CD4-positive, alpha-beta T cell treated with Interleukin-2 at 100 ng/mL for 4 hours (primary cell): ENCODE measurements at regions not wholly inside any gene's neighbourhood (a gene's known extent, or its start where the extent isn't known, plus 50 kb on each side); places are given as distances from the start of the nearest gene placed in this dataset.

Source experiments
- DNase-seq: peaks from one replicate; pipeline ENCODE4 v3.0.0-alpha.2; 2020; ENCODE audit warnings: low spot score

DNA sequence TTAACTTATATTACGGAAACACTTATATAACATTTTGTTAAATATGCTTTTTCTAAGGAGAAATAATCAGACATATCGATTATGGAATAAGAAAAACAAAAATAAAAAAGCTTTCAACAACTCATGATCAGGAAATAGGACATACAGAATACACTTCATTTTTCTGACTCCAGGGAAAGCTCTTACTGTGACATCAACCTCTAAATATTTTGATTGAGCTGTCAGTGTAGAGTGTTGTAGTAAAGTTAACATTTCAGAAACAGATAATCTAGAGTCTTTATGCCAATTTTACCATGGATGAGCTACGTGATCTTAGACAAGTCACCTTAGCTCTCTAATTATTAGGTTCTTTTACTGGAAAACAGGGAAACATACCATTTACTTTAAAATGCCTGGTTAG, 218.9 kb upstream of the SORCS1 start:
- no peak for DNase-seq

DNA sequence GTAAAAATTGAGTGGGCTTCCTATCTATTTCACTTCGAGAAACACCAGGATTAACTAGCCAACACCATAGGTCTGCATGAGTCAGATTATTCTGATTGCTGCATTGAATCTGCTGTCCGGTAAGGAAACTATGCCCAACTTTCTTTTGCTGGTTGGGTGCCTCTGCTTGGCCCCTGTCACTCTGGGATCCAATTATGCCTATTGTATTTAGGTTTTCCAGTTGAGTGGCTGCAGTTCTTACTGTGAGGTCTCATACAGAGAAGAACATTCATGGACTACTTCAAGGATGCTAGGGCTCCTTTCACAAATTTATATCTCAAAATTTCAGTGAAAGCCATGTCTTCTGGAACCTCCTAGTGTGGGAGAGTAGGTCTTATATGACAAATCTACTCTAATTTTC, 215.1 kb upstream of the SORCS1 start:
- no peak for DNase-seq

DNA sequence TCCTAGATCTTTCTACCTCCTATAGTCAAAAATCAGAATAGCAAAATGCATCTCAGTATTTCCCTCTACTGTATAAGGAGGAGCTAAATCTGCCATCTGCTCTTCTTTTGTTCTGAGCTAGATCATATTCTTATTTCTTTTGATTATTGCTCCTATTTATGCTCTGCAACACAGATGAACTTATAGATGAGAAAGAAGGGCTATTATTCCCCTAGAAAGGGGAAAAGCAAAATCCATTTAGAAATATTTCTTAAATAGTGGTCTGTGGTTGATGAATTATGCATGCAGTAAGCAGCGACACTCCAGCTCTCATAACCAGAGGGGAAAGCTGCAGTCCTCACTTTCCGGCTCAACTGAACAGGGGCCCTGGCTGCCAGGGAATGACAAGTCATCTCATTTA, 207.3 kb upstream of the SORCS1 start:
- no peak for DNase-seq

DNA sequence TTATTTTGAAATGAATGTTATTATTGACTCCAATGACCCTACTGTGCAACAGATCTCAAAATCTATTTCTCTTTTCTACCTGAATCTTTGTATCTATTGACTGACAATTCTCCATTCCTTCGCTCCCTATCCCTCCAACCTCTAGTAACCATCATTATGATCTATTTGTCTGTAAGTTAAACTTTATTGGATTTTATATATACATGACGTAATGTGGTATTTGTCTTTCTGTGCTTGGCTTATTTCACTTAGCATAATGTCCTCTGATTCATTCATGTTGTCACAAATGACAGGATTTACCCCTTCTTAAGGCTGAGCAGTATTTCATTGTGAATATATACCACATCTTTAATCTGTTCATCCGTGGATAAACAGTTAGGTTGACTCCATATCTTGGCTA, 200.4 kb upstream of the SORCS1 start:
- DNase-seq = no peak

DNA sequence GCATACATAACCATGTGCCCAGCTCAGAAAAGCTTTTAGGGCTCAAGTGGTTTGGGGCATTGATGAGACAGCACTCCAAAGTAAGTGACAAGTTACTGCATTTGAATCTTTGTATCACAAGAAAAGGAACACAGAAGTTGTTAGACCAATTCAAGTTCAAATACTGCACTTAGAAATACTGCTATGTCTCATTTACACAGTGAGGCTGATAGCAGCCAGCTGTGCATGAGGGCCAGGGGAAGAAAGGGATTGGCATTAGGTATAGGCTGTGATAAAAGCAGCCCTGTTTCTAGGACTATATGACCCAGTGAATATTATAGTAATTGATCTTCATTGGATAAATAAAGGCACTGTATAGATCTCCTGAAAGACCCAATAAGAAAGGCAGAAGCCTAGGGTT, 197.8 kb upstream of the SORCS1 start:
- no peak for DNase-seq

DNA sequence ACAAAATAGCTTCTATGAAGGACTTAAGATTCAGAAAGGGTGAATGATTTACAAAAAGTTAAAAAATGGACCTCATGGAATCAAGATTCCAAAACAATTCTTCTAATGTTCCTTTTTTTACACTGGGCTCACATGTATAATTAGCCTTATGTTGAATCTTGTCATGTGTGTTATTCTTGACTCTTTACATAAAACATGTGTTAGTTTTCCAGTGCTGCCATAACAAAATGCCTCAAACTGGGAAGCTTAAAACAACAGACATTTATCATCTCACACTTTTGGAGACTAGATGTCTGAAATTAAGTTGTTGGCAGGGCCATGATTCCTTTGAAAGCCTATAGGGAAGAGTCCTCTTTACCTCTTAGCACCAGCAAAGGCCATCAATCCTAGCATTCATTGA, 192.5 kb upstream of the SORCS1 start:
- no peak for DNase-seq

DNA sequence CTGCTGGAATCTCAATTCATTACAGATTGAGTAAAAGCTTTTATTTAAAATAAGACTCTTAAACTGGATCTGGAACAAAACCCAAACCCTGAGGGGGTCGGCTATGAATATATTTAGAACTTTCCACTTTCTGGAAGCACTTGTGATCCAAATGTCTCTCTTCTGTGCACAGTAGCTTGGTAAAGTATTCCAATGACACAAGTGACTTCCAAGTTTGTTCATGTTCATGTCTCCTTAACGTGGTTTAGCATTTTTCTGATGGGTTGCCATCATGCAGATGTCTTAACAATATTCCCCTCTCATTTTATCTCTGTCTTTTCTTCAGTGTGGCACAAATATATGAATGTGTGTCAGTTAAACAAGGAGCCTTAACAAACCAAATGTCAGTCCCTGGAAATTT, 191.9 kb upstream of the SORCS1 start:
- DNase-seq = no peak

DNA sequence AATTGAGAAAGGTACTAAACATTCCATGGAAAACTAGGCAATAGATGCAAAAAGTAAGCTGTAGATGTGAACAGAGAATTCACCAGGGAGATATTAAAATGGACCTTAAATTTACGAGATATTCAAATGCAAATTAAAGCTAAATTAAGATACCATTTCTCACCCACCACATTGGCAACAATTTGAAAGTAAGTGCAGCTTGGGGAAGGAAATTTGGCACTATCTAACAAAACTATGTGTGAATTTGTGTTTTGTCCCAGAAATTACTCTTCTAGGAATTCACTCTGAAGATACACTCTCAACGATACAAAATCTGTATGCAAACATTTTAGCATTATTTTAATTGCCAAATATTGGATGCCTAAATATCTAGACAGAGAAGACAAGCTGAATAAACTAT, 178.2 kb upstream of the SORCS1 start:
- no peak for DNase-seq

DNA sequence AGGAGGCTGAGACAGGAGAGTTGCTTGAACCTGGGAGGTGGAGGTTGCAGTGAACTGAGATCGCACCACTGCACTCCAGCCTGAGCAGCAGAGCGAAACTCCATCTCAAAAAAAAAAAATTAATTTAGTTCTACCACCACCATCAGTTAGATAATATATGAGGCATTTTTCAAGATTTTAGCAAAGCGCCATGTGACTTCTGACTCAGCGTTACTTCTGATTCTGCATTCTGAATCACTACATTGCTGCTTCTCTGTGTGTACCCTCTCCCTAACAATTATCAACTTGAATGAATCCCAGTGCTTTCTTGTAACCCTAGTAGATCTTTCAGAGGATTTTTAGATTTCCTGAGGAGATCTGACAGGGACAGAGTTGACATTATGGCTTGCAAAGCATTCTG, 176.8 kb upstream of the SORCS1 start:
- no peak for DNase-seq

DNA sequence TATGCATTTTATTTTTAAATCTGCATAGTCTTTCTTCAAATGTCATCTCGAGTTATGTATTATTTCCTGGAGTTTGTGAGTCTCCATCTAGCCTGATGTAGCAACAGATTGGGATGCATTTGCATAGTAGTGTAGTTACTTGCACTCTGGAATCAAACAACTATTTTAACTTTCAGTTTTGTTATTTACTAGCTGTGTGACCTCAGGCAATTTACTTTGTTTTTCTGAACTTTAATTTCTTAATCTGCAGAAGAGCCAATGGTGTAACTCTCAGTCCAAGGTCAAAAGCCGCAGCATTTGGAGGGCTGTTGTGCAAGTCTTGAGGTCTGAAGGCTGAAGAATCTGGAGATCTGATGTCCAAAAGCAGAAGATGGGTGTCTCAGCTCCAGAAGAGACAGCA, 175.8 kb upstream of the SORCS1 start:
- DNase-seq = no peak

DNA sequence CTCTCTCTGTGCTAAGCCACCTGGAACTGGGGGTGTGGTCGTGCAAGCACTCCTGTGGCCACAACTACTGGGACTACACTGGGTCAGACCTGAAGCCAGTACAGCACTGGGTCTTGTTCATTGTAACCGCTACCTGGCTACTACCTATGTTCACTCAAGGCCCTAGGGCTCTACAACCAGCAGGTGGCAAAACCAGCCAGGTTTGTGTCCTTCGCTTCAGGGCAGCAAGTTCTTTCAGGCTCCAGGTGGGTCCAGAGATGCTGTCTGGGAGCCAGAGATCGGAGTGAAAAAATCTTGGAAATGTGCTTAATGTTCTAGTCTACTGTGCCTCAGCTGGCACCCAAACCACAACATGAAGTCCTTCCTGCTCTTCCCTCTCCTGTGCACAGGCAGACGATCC, 171.6 kb upstream of the SORCS1 start:
- no peak for DNase-seq

DNA sequence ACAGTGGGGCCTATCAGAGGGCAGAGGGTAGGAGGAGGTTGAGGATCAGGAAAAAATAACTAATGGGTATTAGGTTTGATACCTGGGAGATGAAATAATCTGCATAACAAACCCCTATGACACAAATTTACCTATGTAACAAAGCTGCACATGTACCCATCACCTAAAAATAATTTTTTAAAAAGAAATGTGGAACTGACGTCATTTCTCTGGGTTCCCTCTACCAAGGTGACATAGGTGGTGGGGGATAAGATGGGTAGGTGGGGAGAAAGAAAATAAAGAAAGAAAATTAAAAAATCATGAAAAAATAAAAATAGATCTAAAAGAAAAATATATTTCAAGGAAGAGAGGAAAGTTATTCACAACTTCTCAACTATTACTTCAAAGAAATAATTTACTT, 153.1 kb upstream of the SORCS1 start:
- no peak for DNase-seq

DNA sequence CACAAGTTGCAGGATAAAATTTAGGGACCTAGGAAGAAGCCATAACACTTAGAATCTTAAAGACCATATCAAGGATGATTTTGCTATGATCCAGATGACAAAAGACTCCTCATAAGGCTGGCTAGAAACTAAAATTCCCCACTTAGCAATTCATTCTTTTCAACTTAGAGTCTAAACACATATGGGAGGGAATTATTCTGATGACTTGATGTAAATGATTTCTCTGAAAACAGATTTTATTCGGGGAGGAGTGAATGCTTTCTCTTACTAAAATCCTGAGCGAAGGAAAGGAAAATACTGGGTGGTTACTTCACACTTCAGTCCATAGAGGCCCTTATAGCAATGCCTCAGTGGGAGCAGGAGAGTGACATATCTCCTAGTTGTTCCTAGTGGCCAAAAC, 138.7 kb upstream of the SORCS1 start:
- DNase-seq = no peak

DNA sequence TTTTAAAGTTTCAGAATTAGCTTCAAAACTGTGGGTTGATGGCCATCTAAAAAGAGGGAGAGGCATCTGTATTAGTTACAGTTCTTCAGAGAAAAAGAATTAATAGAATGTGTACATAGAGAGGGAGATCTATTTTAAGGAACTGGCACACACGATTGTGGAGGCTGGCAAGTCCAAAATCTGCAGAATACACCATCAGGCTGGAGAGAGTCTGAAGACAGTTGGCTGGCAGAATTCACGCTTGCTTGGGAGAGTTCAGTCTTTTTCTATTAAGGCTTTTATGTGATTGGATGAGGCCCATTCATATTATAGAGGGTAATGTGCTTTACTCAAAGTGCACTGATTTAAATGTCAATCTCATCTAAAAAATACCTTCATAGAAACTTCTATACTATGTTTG, 135.1 kb upstream of the SORCS1 start:
- no peak for DNase-seq

DNA sequence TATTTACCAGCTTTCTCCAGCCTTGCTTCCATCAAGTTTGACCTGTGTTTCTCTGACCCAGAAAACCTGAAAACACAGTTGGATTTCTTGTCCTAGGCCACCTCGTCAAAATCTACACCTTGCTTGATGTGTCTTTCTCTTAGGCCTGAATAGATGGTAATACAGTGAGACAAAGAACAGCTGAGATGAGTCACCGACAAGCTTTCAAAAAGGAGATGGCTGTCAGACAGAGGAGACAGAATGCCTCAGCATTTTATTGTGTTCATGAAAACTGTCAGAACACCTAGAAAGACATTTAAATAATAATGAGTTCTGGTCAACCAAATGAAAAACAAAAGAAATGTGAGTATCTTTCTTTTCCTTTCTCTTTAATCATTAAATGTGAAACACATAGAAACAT, 119.7 kb upstream of the SORCS1 start:
- DNase-seq = no peak

DNA sequence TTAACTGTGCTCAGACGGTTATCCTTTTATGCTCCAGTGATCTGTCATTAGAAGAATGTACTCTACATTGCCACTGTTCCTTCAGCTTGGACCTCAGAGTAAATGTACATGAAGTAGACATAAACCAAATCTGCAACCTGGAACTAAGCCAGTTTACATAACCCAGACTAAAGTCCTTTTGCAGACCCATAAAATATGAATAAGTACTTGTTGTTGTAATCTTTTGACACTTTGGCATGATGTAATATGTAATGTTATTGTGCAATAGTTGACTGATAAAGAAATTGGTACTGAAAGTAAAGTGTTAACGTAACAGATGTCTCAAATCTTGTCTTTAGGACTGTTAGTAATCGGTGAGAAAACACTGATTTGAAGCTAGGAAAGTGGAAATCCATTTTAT, 115.8 kb upstream of the SORCS1 start:
- no peak for DNase-seq

DNA sequence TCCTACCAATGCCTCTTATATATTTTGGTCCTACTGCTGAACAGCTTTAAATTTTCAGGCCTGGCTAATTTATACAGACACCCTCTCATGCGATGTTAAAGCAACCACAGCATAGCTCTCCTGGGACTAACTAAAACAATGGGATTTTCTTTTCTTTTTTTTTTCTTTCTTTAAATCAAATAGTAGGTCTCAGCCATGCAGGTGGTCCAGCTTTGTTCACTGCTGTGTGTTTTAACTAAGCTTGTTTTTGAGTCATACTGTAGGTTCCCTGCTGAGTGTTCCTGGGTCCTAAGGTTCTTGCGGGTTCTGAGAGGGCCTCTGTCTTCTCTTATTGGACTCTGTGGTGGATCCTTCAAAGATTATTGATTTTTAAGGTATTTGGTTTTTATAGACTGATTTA, 113.1 kb upstream of the SORCS1 start:
- no peak for DNase-seq

DNA sequence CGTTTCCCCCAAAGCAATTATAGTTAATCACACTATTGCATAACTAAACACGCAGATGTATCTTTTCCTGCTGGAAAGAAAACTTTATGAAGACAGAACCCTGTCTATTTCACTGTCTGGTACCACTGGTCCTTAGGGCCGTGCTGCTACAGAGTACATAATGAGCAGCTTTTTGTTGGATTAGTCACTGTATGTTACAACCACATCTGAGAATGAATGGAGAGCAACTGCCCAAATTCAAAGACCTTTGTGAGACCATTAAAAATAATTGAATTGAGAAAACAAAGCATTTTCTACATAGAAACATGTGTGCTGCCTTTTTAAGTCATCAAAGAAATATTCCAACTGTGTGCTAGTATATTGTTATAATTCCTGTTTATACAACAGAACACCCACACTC, 111.3 kb upstream of the SORCS1 start:
- DNase-seq = no peak

DNA sequence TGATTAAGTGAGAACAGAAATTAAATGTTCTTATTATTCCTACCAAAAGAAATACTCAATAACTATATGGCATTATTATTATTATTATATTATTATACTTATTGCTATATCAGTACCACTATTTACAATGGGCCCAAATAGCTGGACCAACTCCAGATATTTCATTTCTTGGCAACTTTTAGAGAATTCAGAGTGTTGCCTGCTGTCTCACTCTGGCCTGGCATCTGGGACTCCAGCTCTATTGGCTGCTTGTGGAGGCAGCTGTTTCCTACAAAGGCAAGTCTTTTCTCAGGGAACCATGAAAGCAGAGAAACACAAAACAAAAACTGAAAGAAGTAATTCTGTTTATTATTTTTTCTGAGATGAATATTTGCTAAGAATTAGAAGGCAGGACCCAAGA, 105.1 kb upstream of the SORCS1 start:
- no peak for DNase-seq

DNA sequence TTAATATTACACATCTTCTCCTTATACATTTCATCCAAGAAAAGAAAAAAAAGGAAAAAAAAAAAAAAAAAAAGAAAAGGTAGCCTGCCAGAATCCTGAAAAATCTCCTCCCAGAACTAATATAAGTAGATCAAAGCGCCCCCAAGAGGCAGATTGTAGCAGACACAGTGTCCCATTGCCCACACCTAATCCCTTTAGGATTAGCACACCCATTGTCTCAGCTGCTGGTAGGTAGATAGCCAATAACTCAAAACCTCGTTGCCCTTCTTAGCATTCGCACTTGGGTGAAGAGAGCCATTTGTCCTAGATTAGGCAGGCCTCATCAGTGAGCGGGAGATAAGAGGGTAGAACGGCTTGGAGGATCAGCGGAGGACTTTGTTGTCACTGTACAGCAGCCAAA, 100.2 kb upstream of the SORCS1 start:
- no peak for DNase-seq

DNA sequence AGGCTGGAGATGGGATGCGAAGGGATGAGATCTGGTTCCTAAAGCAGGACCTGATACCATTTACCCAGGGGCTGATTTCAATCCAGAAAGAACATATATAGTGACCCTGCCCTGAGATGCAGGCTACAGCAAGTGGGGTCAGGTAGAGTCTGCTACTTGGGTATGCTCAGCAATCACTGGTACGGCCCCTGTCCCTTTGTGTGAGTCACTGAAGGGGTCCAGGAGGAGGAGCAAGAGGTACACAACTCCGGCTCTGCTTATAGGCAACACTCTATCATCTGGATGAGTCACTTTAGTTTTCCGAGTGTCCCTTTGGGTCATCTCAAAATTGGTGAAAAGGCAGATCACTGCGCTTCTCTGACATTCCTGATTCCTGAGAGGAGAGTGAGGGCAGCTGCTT, 79.6 kb upstream of the SORCS1 start:
- no peak for DNase-seq

DNA sequence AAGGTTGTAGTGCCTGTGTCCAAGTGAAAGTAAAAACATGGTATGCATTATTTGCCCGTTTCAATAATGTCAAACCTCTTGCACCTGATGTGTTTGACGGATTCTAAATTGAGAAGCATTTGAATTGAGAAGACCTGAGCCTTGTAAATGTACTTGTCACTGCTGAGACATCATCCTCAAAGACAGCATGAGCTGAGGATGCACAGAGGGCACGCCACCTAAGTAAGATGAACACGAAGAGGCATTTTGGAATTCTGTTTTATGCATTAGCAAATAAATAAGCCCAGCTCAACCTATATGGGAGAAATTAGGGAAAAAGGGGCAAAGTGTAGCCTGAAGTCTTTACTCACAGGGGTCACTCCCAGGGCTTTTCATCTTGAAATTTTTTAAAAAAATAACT, 73.8 kb upstream of the SORCS1 start:
- DNase-seq = no peak

DNA sequence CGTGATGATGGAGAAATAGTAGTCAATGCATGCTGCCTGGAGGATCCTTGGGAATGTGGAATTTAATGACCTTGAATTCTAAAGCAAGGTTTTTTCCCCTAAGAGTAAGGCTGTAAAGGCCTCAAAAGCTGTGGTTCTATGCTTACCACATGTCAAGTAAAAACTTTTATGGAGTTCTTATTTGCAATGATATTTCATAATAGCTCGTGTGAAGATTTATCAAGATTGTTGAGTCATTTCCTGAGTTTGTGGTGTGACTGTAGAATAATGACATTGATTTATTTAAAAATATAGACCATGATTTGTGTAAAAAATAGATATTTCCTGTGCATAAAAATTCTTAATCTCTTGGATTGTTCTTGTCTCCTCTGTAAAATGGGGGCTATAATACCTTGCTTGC, 67.5 kb upstream of the SORCS1 start:
- DNase-seq = no peak

DNA sequence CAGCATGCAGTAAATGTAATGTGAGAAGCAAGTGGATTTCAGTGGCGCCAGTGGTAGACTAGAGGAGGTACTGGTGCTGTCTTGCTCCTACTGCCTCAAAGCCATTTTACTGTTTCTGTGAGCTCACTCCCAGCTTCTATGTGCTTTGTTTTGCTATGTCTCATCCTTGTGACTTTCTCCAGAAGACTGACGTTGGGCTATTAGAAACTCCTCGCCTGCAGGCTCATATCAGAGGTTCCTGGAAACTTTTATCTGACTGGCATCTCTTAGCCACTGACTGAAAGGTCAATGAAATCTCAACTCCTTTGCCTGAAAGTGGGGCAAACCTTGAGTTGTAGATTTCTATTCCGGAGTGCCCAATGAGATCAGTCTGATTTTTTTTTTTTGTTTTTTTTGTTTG, 66.4 kb upstream of the SORCS1 start:
- no peak for DNase-seq

DNA sequence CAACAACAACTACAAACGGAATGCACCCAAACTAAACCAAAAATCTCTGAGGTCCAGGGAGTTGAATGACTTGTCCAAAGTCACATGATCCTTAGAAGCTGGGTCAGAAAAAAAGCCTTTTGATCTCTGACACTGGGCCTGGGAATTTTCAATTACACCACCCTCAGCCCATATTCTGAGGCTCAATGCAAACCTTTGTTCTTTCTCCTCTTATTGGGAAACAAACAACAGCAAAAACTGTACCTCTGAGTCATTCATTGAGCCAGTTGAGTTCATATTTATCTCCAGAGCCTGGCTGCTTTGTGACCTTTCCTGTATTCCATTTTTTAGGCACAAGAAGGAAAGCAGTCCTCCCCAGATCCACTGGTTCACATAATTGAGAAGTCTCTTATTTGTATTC, 51.2 kb upstream of the SORCS1 start:
- no peak for DNase-seq
